Central memory CD8-positive, alpha-beta T cell (primary cell): ENCODE measurements at regions not wholly inside any gene's neighbourhood (a gene's known extent, or its start where the extent isn't known, plus 50 kb on each side); places are given as distances from the start of the nearest gene placed in this dataset.
"Not testable (repeated sequence)": the region's sequence is repeated elsewhere in the genome, so short reads cannot be mapped to it uniquely, and the experiment has no call there.

Source experiments
- ATAC-seq: fragments of 150-1000 bp; cut with Tn5 transposase; replicated peaks from 2 replicates; pipeline ENCODE4 v1.10.0; 2022; ENCODE audit warnings: mild to moderate bottlenecking, moderate FRiP score, moderate number of reproducible peaks; ENCODE audit not compliant: poor library complexity, severe bottlenecking; ENCODE audit errors: extremely low read depth
- DNase-seq, 2 donors: peaks; one replicate each; pipeline ENCODE4 v3.0.0; 2021; ENCODE audit warnings: low spot score in 2 of 2
- H3K27ac Mint-ChIP-seq: one replicate; pipeline ENCODE4 v1.8.0; 2022; ENCODE audit warnings: low read depth, mild to moderate bottlenecking, moderate library complexity, mixed read lengths
- H3K27me3 Mint-ChIP-seq: one replicate; pipeline ENCODE4 v1.8.0; 2022; ENCODE audit warnings: mixed read lengths
- H3K36me3 Mint-ChIP-seq: one replicate; pipeline ENCODE4 v1.8.0; 2022; ENCODE audit warnings: mild to moderate bottlenecking, moderate library complexity, mixed read lengths; ENCODE audit not compliant: insufficient read depth
- H3K4me1 Mint-ChIP-seq: one replicate; pipeline ENCODE4 v1.8.0; 2022; ENCODE audit warnings: mixed read lengths
- H3K4me3 Mint-ChIP-seq: one replicate; pipeline ENCODE4 v1.8.0; 2022; ENCODE audit warnings: mild to moderate bottlenecking, moderate library complexity, mixed read lengths
- H3K9me3 Mint-ChIP-seq: one replicate; pipeline ENCODE4 v1.8.0; 2022; ENCODE audit warnings: mixed read lengths

GRCh38 chr5:101647861-101648260 is 648.2 kb downstream of the SLCO4C1 start:
- DNase-seq, result no peak
- Mint-ChIP-seq H3K27ac (no peak overlapping the region), H3K9me3 (no peaks in the 10 kb centered on the region), H3K4me1 (no peaks in the 10 kb centered on the region), H3K27me3 (no peaks in the 10 kb centered on the region), H3K4me3 (no peak overlapping the region), H3K36me3 (no peaks in the 10 kb centered on the region)
- no peak for ATAC-seq

DNA sequence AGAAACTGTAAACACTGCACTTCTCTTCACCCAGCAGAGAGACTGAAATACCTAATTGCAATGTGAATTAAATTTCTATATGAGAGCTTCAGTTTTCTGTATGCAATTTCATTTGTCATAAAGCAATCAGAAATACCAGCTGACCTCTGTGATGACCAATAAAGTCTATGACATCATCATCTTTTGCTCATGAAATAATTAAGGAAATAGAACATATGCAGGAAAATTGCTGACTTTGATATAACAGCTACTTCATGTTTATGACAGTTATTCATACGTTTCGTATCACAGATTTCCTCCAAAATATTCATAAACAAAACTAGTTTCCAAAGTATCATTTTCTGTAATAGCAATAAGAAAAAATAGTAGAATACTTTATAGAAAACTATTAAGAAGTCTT is 652.3 kb downstream of the SLCO4C1 start:
- ATAC-seq (no peak), DNase-seq (no peak)
- Mint-ChIP-seq H3K27me3 (no peaks in the 10 kb centered on the region), H3K27ac (no peak overlapping the region), H3K36me3 (no peaks in the 10 kb centered on the region), H3K4me1 (no peaks in the 10 kb centered on the region), H3K9me3 (no peaks in the 10 kb centered on the region), H3K4me3 (no peak overlapping the region)

- H3K27me3 Mint-ChIP-seq, result no peaks in the 10 kb centered on the region
- no peak overlapping the region for H3K4me3 Mint-ChIP-seq
- no peak overlapping the region for H3K27ac Mint-ChIP-seq
These were observed 658.5 kb downstream of the SLCO4C1 start for GRCh38 chr5:101637599-101637998.

DNA sequence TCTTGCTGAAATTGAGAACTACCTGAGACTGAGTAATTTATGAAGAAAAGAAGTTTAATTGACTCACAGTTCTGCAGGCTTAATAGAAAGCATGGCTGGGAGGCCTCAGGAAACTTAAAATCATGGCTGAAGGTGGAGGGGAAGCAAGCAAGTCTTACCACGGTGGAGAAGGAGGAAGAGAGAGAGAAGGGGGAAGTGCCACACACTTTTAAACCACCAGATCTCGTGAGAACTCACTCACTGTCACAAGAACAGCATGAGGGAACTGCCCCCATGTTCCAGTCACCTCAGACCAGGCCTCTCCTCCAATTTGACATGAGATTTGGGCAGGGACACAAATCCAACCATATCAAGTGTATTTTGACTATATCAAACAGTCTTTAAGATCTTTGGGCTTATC is 668.3 kb downstream of the SLCO4C1 start:
- not testable (repeated sequence) for H3K36me3 Mint-ChIP-seq, H3K27ac Mint-ChIP-seq, ATAC-seq, H3K4me1 Mint-ChIP-seq, DNase-seq, H3K9me3 Mint-ChIP-seq, H3K27me3 Mint-ChIP-seq, H3K4me3 Mint-ChIP-seq

More at GRCh38 chr5:101637599-101637998, 658.5 kb downstream of the SLCO4C1 start:
- peaks cover 2% of the 10 kb centered on the region for H3K36me3 Mint-ChIP-seq
- H3K9me3 Mint-ChIP-seq, result peaks cover 13% of the 10 kb centered on the region
- no peaks in the 10 kb centered on the region for H3K4me1 Mint-ChIP-seq
- DNase-seq (no peak), ATAC-seq (no peak)

- Mint-ChIP-seq H3K27me3 (no peaks in the 10 kb centered on the region), H3K27ac (no peak overlapping the region), H3K9me3 (no peaks in the 10 kb centered on the region), H3K4me3 (no peak overlapping the region), H3K36me3 (no peaks in the 10 kb centered on the region), H3K4me1 (no peaks in the 10 kb centered on the region)
- no peak for DNase-seq
- no peak for ATAC-seq
These were observed 669.5 kb downstream of the SLCO4C1 start for GRCh38 chr5:101626572-101626971.

DNA sequence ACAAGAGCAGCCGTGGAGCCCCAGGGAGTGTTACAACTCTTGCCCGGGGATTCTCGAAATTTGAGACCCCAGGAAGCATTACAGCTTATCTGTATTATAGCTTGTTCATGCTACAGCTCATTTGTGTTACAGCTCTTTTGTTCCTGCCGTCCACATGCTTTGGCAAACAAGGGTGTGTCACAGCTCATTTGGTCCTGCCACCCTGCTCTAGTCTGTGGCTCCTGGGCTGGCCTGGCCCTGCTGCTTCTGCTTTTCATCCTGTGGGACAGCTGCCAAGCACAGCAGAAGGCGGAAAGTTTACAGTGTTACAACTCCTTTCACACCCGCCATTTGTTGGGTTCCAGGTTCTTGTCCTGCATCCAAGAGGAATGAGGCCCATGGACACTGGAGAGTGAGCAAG is 685.0 kb downstream of the SLCO4C1 start:
- Mint-ChIP-seq H3K36me3 (no peaks in the 10 kb centered on the region), H3K27ac (no peak overlapping the region), H3K9me3 (peaks cover 5% of the 10 kb centered on the region), H3K4me3 (no peak overlapping the region), H3K27me3 (no peaks in the 10 kb centered on the region), H3K4me1 (no peaks in the 10 kb centered on the region)
- ATAC-seq (no peak), DNase-seq (no peak)

GRCh38 chr5:101608322-101608721 is 687.8 kb downstream of the SLCO4C1 start:
- H3K27me3 Mint-ChIP-seq, result no peaks in the 10 kb centered on the region
- no peak overlapping the region for H3K27ac Mint-ChIP-seq
- ATAC-seq, result no peak

DNA sequence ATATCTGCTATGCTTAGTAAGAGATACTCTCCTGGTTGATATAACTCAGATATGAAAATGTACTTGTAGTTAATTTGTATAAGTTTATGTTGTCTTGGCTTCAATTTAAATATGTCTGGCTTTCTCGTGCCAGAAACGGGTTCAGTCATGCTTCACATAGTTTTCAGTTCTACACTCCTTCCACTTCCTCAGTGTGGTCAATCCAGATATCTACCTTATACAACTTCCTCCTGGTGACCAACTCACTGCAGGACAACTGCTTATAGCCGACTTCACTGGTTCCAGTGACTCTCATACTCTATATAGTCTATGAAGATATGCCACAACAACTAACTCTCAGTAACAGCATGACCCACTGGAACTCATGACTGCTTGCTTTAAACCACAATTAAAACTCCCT is 690.4 kb downstream of the SLCO4C1 start:
- no peaks in the 10 kb centered on the region for H3K36me3 Mint-ChIP-seq
- H3K4me3 Mint-ChIP-seq, result no peak overlapping the region
- no peak for ATAC-seq
- peaks cover 5% of the 10 kb centered on the region for H3K9me3 Mint-ChIP-seq
- H3K4me1 Mint-ChIP-seq, result no peaks in the 10 kb centered on the region
- no peak for DNase-seq
- H3K27me3 Mint-ChIP-seq, result no peaks in the 10 kb centered on the region
- no peak overlapping the region for H3K27ac Mint-ChIP-seq

More at GRCh38 chr5:101608322-101608721, 687.8 kb downstream of the SLCO4C1 start:
- Mint-ChIP-seq H3K4me1 (no peaks in the 10 kb centered on the region), H3K36me3 (no peaks in the 10 kb centered on the region), H3K9me3 (peaks cover 5% of the 10 kb centered on the region), H3K4me3 (no peak overlapping the region)
- no peak for DNase-seq

- Mint-ChIP-seq H3K27me3 (no peaks in the 10 kb centered on the region), H3K9me3 (peaks cover 11% of the 10 kb centered on the region)
- no peak for ATAC-seq
These were observed 695.5 kb downstream of the SLCO4C1 start for GRCh38 chr5:101600614-101601013.

GRCh38 chr5:101590384-101590783 is 687.3 kb upstream of the ST8SIA4 start:
- Mint-ChIP-seq H3K27me3 (no peaks in the 10 kb centered on the region), H3K9me3 (peaks cover 2% of the 10 kb centered on the region), H3K4me3 (no peak overlapping the region), H3K4me1 (no peaks in the 10 kb centered on the region), H3K27ac (no peak overlapping the region), H3K36me3 (peaks cover 3% of the 10 kb centered on the region)
- DNase-seq (no peak), ATAC-seq (no peak)

More at GRCh38 chr5:101600614-101601013, 695.5 kb downstream of the SLCO4C1 start:
- Mint-ChIP-seq H3K4me1 (no peaks in the 10 kb centered on the region), H3K4me3 (no peak overlapping the region), H3K36me3 (no peaks in the 10 kb centered on the region), H3K27ac (no peak overlapping the region)
- no peak for DNase-seq

- Mint-ChIP-seq H3K36me3 (no peaks in the 10 kb centered on the region), H3K4me1 (no peaks in the 10 kb centered on the region), H3K27me3 (no peaks in the 10 kb centered on the region), H3K9me3 (no peaks in the 10 kb centered on the region), H3K27ac (no peak overlapping the region), H3K4me3 (no peak overlapping the region)
- no peak for DNase-seq
- ATAC-seq, result no peak
These were observed 682.3 kb upstream of the ST8SIA4 start for GRCh38 chr5:101585366-101585765.

GRCh38 chr5:101580591-101580990 is 677.5 kb upstream of the ST8SIA4 start:
- DNase-seq (no peak), ATAC-seq (no peak)
- H3K4me1 Mint-ChIP-seq, result no peaks in the 10 kb centered on the region
- H3K9me3 Mint-ChIP-seq, result no peaks in the 10 kb centered on the region
- H3K36me3 Mint-ChIP-seq, result no peaks in the 10 kb centered on the region
- no peak overlapping the region for H3K4me3 Mint-ChIP-seq
- no peak overlapping the region for H3K27ac Mint-ChIP-seq
- H3K27me3 Mint-ChIP-seq, result no peaks in the 10 kb centered on the region

DNA sequence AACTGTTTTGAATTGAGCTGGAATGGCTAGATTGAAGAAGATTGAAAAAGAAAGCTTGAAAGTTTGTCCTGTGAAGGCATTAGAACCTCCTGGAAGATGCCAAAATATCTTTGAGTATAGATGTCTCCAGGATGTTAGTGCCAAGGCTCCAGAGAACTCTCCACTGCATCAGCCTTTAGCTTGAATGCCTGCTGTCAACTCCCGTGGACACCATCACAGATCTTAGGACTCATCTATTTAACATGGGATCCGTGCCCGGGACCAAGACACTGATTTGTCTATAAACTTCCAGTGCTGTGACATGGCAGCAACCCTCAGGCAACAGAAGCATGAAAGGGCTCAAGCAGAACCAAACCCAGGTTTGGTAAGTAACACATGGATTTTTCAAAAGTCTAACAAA is 670.9 kb upstream of the ST8SIA4 start:
- no peak for DNase-seq
- no peaks in the 10 kb centered on the region for H3K9me3 Mint-ChIP-seq
- H3K27me3 Mint-ChIP-seq, result no peaks in the 10 kb centered on the region
- no peak for ATAC-seq
- H3K4me1 Mint-ChIP-seq, result no peaks in the 10 kb centered on the region
- no peak overlapping the region for H3K4me3 Mint-ChIP-seq
- no peaks in the 10 kb centered on the region for H3K36me3 Mint-ChIP-seq
- H3K27ac Mint-ChIP-seq, result no peak overlapping the region

GRCh38 chr5:101561018-101561417 is 657.9 kb upstream of the ST8SIA4 start:
- no peaks in the 10 kb centered on the region for H3K36me3 Mint-ChIP-seq
- H3K9me3 Mint-ChIP-seq, result no peaks in the 10 kb centered on the region
- ATAC-seq, result no peak
- H3K27me3 Mint-ChIP-seq, result no peaks in the 10 kb centered on the region
- no peak for DNase-seq
- no peaks in the 10 kb centered on the region for H3K4me1 Mint-ChIP-seq
- no peak overlapping the region for H3K4me3 Mint-ChIP-seq
- no peak overlapping the region for H3K27ac Mint-ChIP-seq
